Transverse colon (tissue), 4 donors: ENCODE measurements at regions not wholly inside any gene's neighbourhood (a gene's known extent, or its start where the extent isn't known, plus 50 kb on each side); places are given as distances from the start of the nearest gene placed in this dataset.

Source experiments
- CTCF ChIP-seq, 5 experiments: fragments of 200-600 bp in 3 of 5; fragments of 450-650 bp in 2 of 5; sonication (generic) in 3 of 5; IDR thresholded peaks; 1 replicate in 2 of 5; 2 replicates in 3 of 5; pipeline ENCODE4 v1.5.1; 2016 to 2017; ENCODE audit warnings: antibody characterized with exemption in 5 of 5, inconsistent platforms in 3 of 5, mild to moderate bottlenecking in 2 of 5, moderate library complexity in 1 of 5
- EP300 ChIP-seq: sonication (generic); formaldehyde crosslinking; IDR thresholded peaks from one replicate; pipeline ENCODE4 v1.6.1; 2017; ENCODE audit warnings: antibody characterized with exemption, low read depth
- POLR2A ChIP-seq: fragments of 450-650 bp; IDR thresholded peaks from one replicate; pipeline ENCODE4 v1.6.1; 2016; ENCODE audit warnings: antibody characterized with exemption, mild to moderate bottlenecking, moderate library complexity
- POLR2AphosphoS5 ChIP-seq, 3 donors: sonication (generic); formaldehyde crosslinking; IDR thresholded peaks; one replicate each; pipeline ENCODE4 v1.6.1; 2016; ENCODE audit warnings: antibody characterized with exemption in 3 of 3

DNA sequence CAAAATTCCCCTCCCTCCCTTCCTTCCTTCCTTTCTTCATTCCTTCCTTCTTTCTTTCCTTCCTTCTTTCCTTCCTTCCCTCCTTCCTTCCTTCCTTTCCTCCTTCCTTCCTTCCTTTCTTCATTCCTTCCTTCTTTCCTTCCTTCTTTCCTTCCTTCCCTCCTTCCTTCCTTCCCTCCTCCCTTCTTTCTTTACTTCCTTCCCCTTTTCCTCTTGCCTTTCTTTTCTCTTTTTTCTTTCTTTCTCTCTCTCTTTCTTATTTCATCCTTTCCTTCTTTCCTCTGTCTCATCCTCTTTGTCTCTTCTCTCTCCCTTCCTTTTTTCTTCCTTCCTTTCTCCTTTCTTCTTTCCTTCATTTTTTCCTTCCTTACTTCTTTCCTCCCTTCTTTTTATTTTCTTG lies 171.9 kb upstream of the BRINP3 start:
- TF ChIP-seq POLR2A (no peak), POLR2AphosphoS5 (IDR thresholded peaks at IDR 0.05) (no peak), CTCF (IDR thresholded peaks at IDR 0.05) (no peak), EP300 (no peak)
